Activated CD8-positive, alpha-beta memory T cell treated with anti-CD3 and anti-CD28 coated beads, Interleukin-2, amount 10 ng/mL, durations not matched to agents 7 days and 5 days (primary cell): ENCODE measurements at regions not wholly inside any gene's neighbourhood (a gene's known extent, or its start where the extent isn't known, plus 50 kb on each side); places are given as distances from the start of the nearest gene placed in this dataset.
A peak's percentile ranks its signal among the peaks of the same experiment; 100 is the strongest.

ENCODE experiments used
- ATAC-seq: fragments of 150-1000 bp; cut with Tn5 transposase; one replicate; pipeline ENCODE4 v1.10.0; 2021; ENCODE audit warnings: moderate library complexity
- CTCF ChIA-PET: fragments of 350-600 bp; sonication (Branson Sonifier 250); formaldehyde crosslinking; loops from one replicate; lab custom pipeline; 2021; ENCODE audit warnings: antibody characterized with exemption; lab: Charles Lee
- DNase-seq: peaks from one replicate; pipeline ENCODE4 v3.0.0-alpha.2; 2020
- H3K27ac Mint-ChIP-seq: one replicate; pipeline ENCODE4 v1.8.0; 2021; ENCODE audit warnings: mild to moderate bottlenecking, mixed read lengths
- H3K27me3 Mint-ChIP-seq: one replicate; pipeline ENCODE4 v1.8.0; 2021; ENCODE audit warnings: mixed read lengths
- H3K36me3 Mint-ChIP-seq: one replicate; pipeline ENCODE4 v1.8.0; 2021; ENCODE audit warnings: mild to moderate bottlenecking, mixed read lengths
- H3K4me1 Mint-ChIP-seq: one replicate; pipeline ENCODE4 v1.8.0; 2021; ENCODE audit warnings: mixed read lengths
- H3K4me3 Mint-ChIP-seq: one replicate; pipeline ENCODE4 v1.8.0; 2021; ENCODE audit warnings: mild to moderate bottlenecking, moderate library complexity, mixed read lengths
- H3K9me3 Mint-ChIP-seq: one replicate; pipeline ENCODE4 v1.8.0; 2022; ENCODE audit warnings: low read depth, mixed read lengths

GRCh38 chr6:130671119-130671518, 156.1 kb upstream of the SMLR1 start:
- Mint-ChIP-seq H3K36me3 (peaks cover 2% of the 10 kb centered on the region), H3K27me3 (no peaks in the 10 kb centered on the region), H3K4me3 (no peak overlapping the region), H3K4me1 (peaks cover 5% of the 10 kb centered on the region), H3K27ac (no peak overlapping the region), H3K9me3 (no peaks in the 10 kb centered on the region)
- no peak for DNase-seq
- CTCF ChIA-PET: no interaction called here
- ATAC-seq: no peak

- Mint-ChIP-seq H3K36me3 (peaks cover 4% of the 10 kb centered on the region), H3K27ac (no peak overlapping the region), H3K4me3 (no peak overlapping the region), H3K27me3 (no peaks in the 10 kb centered on the region), H3K9me3 (no peaks in the 10 kb centered on the region), H3K4me1 (peaks cover 10% of the 10 kb centered on the region)
- CTCF ChIA-PET: no interaction called here
- DNase-seq (no peak), ATAC-seq (no peak)
Measured at GRCh38 chr6:130671577-130671976, 155.6 kb upstream of the SMLR1 start.

- CTCF ChIA-PET: no interaction called here
- H3K4me3 Mint-ChIP-seq: no peak overlapping the region
- no peak for DNase-seq
- no peaks in the 10 kb centered on the region for H3K27me3 Mint-ChIP-seq
- peaks cover 14% of the 10 kb centered on the region for H3K4me1 Mint-ChIP-seq
- ATAC-seq: no peak
- peaks cover 3% of the 10 kb centered on the region for H3K9me3 Mint-ChIP-seq
- H3K27ac Mint-ChIP-seq: no peak overlapping the region
- H3K36me3 Mint-ChIP-seq: peaks cover 6% of the 10 kb centered on the region
Measured at GRCh38 chr6:130672153-130672552, 155.1 kb upstream of the SMLR1 start.

- Mint-ChIP-seq H3K9me3 (peaks cover 17% of the 10 kb centered on the region), H3K4me3 (no peak overlapping the region), H3K27ac (no peak overlapping the region), H3K4me1 (peaks cover 18% of the 10 kb centered on the region), H3K36me3 (peaks cover 21% of the 10 kb centered on the region), H3K27me3 (no peaks in the 10 kb centered on the region)
- ATAC-seq (no peak), DNase-seq (no peak)
- CTCF ChIA-PET: no interaction called here
Measured at GRCh38 chr6:130674604-130675003, 152.6 kb upstream of the SMLR1 start.

GRCh38 chr6:130675072-130675471, 152.1 kb upstream of the SMLR1 start:
- DNase-seq (peak; percentile 65), ATAC-seq (peak; percentile 72)
- Mint-ChIP-seq H3K27me3 (no peaks in the 10 kb centered on the region), H3K4me1 (peaks cover 18% of the 10 kb centered on the region), H3K36me3 (peaks cover 21% of the 10 kb centered on the region), H3K4me3 (no peak overlapping the region), H3K27ac (no peak overlapping the region), H3K9me3 (peaks cover 20% of the 10 kb centered on the region)
- CTCF ChIA-PET: interaction anchor here (1.4 kb wide), 1 partner anchor 23 kb away, joined by 3 read pairs; no protein-coding TSS in a partner anchor

GRCh38 chr6:130676077-130676772, 151.0 kb upstream of the SMLR1 start:
- Mint-ChIP-seq H3K4me3 (no peak overlapping the region), H3K27me3 (no peaks in the 10 kb centered on the region), H3K36me3 (peaks cover 21% of the 10 kb centered on the region), H3K27ac (no peak overlapping the region), H3K9me3 (peaks cover 20% of the 10 kb centered on the region), H3K4me1 (peaks cover 18% of the 10 kb centered on the region)
- ATAC-seq: no peak
- CTCF ChIA-PET: interaction anchor here (1.4 kb wide), 1 partner anchor 22 kb away, joined by 3 read pairs; no protein-coding TSS in a partner anchor
- DNase-seq: no peak

GRCh38 chr6:130676773-130677144, 150.4 kb upstream of the SMLR1 start:
- Mint-ChIP-seq H3K27me3 (no peaks in the 10 kb centered on the region), H3K36me3 (peaks cover 21% of the 10 kb centered on the region), H3K4me1 (peaks cover 18% of the 10 kb centered on the region), H3K9me3 (peaks cover 20% of the 10 kb centered on the region), H3K4me3 (no peak overlapping the region), H3K27ac (no peak overlapping the region)
- ATAC-seq (no peak), DNase-seq (no peak)
- CTCF ChIA-PET: no interaction called here

GRCh38 chr6:130677312-130677711, 149.9 kb upstream of the SMLR1 start:
- Mint-ChIP-seq H3K27ac (no peak overlapping the region), H3K4me3 (no peak overlapping the region), H3K4me1 (peaks cover 18% of the 10 kb centered on the region), H3K9me3 (peaks cover 20% of the 10 kb centered on the region), H3K36me3 (peaks cover 21% of the 10 kb centered on the region), H3K27me3 (no peaks in the 10 kb centered on the region)
- CTCF ChIA-PET: no interaction called here
- ATAC-seq: no peak
- DNase-seq: no peak

- H3K4me3 Mint-ChIP-seq: no peak overlapping the region
- H3K9me3 Mint-ChIP-seq: peaks cover 20% of the 10 kb centered on the region
- no peaks in the 10 kb centered on the region for H3K27me3 Mint-ChIP-seq
- H3K36me3 Mint-ChIP-seq: peaks cover 20% of the 10 kb centered on the region
- CTCF ChIA-PET: no interaction called here
- DNase-seq (no peak), ATAC-seq (no peak)
- peaks cover 18% of the 10 kb centered on the region for H3K4me1 Mint-ChIP-seq
- no peak overlapping the region for H3K27ac Mint-ChIP-seq
Measured at GRCh38 chr6:130677766-130678165, 149.4 kb upstream of the SMLR1 start.

GRCh38 chr6:130679684-130680083, 147.5 kb upstream of the SMLR1 start:
- Mint-ChIP-seq H3K4me1 (peaks cover 18% of the 10 kb centered on the region), H3K4me3 (no peak overlapping the region), H3K27me3 (no peaks in the 10 kb centered on the region), H3K27ac (no peak overlapping the region), H3K36me3 (peaks cover 19% of the 10 kb centered on the region), H3K9me3 (peaks cover 20% of the 10 kb centered on the region)
- DNase-seq (no peak), ATAC-seq (no peak)
- CTCF ChIA-PET: no interaction called here

GRCh38 chr6:130680116-130680515, 147.1 kb upstream of the SMLR1 start:
- H3K4me1 Mint-ChIP-seq: peaks cover 16% of the 10 kb centered on the region
- DNase-seq: no peak
- peaks cover 20% of the 10 kb centered on the region for H3K9me3 Mint-ChIP-seq
- no peaks in the 10 kb centered on the region for H3K27me3 Mint-ChIP-seq
- peaks cover 19% of the 10 kb centered on the region for H3K36me3 Mint-ChIP-seq
- CTCF ChIA-PET: no interaction called here
- H3K27ac Mint-ChIP-seq: no peak overlapping the region
- no peak overlapping the region for H3K4me3 Mint-ChIP-seq
- ATAC-seq: no peak

- CTCF ChIA-PET: no interaction called here
Measured at GRCh38 chr6:130681028-130681427, 146.2 kb upstream of the SMLR1 start.

GRCh38 chr6:130682066-130682465, 145.1 kb upstream of the SMLR1 start:
- CTCF ChIA-PET: no interaction called here
- no peaks in the 10 kb centered on the region for H3K27me3 Mint-ChIP-seq

More at GRCh38 chr6:130681028-130681427, 146.2 kb upstream of the SMLR1 start:
- peaks cover 19% of the 10 kb centered on the region for H3K36me3 Mint-ChIP-seq
- H3K9me3 Mint-ChIP-seq: peaks cover 20% of the 10 kb centered on the region
- no peaks in the 10 kb centered on the region for H3K27me3 Mint-ChIP-seq
- ATAC-seq: no peak
- DNase-seq: no peak
- peaks cover 13% of the 10 kb centered on the region for H3K4me1 Mint-ChIP-seq
- no peak overlapping the region for H3K4me3 Mint-ChIP-seq
- H3K27ac Mint-ChIP-seq: no peak overlapping the region

GRCh38 chr6:130683761-130684517, 143.3 kb upstream of the SMLR1 start:
- CTCF ChIA-PET: no interaction called here
- no peaks in the 10 kb centered on the region for H3K4me1 Mint-ChIP-seq
- H3K27ac Mint-ChIP-seq: no peak overlapping the region

More at GRCh38 chr6:130682066-130682465, 145.1 kb upstream of the SMLR1 start:
- ATAC-seq: no peak
- peaks cover 4% of the 10 kb centered on the region for H3K4me1 Mint-ChIP-seq
- no peak overlapping the region for H3K27ac Mint-ChIP-seq
- no peak overlapping the region for H3K4me3 Mint-ChIP-seq
- peaks cover 18% of the 10 kb centered on the region for H3K9me3 Mint-ChIP-seq
- peaks cover 15% of the 10 kb centered on the region for H3K36me3 Mint-ChIP-seq
- no peak for DNase-seq

More at GRCh38 chr6:130683761-130684517, 143.3 kb upstream of the SMLR1 start:
- DNase-seq (no peak), ATAC-seq (no peak)
- no peaks in the 10 kb centered on the region for H3K27me3 Mint-ChIP-seq
- no peak overlapping the region for H3K4me3 Mint-ChIP-seq
- peaks cover 6% of the 10 kb centered on the region for H3K9me3 Mint-ChIP-seq
- H3K36me3 Mint-ChIP-seq: no peaks in the 10 kb centered on the region
